DMS53 (cell line): ENCODE measurements at regions not wholly inside any gene's neighbourhood (a gene's known extent, or its start where the extent isn't known, plus 50 kb on each side); places are given as distances from the start of the nearest gene placed in this dataset.

ENCODE experiments used
- DNase-seq: peaks from one replicate; lab custom pipeline; 2025; lab: John Stamatoyannopoulos, UW

DNA sequence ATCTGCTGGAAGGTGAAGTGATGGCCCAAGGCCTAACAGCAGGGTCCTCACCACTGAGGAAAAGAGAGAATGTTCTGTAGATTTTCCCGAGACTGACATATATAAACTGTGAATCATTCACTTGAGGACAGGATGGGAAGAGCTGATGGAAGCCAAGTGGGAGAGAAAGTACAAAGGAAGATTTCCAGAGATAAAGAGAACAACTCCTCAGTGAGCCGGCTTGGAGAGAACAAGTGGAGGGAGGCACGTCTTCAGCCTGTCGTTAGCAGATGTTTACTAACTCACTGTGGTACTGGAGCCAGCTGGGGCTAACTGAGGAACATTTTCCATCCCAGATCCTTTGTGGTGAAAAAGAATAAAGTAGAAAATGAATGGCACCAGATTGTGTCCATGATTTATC, 552.9 kb upstream of the TNP1 start:
- no peak for DNase-seq

DNA sequence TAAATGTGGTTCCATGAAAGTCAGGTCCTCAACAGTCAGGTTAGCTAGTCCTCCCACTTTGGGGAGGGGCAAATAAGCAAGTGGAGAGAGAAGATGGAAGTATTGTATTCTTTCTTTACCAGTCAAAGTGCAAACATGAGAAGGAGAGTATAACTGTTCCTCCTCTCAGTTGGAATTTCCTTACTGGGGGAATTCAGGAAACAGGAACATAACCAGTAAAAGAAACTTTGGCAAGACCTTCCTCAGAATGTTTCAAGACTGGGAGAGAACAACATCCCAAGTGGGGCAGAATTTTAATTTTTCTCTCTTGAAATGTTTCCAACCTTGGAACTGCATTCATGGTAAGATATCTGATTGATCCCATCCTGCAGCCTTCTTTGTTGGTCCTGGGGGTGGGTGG, 552.4 kb upstream of the TNP1 start:
- DNase-seq: no peak

DNA sequence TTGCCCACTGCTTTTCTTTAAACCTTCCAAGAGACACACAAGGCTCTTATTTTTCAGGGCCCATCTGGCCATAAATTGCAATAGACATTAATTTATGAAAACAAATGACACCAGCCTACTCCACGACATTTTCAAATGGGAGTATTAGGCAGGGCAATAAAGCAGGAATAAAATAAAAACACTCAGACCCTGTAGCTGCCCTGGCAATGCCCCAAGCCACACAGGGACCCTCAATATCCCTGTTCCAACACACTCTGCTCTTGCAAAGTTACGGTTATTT, 550.8 kb upstream of the TNP1 start:
- no peak for DNase-seq

DNA sequence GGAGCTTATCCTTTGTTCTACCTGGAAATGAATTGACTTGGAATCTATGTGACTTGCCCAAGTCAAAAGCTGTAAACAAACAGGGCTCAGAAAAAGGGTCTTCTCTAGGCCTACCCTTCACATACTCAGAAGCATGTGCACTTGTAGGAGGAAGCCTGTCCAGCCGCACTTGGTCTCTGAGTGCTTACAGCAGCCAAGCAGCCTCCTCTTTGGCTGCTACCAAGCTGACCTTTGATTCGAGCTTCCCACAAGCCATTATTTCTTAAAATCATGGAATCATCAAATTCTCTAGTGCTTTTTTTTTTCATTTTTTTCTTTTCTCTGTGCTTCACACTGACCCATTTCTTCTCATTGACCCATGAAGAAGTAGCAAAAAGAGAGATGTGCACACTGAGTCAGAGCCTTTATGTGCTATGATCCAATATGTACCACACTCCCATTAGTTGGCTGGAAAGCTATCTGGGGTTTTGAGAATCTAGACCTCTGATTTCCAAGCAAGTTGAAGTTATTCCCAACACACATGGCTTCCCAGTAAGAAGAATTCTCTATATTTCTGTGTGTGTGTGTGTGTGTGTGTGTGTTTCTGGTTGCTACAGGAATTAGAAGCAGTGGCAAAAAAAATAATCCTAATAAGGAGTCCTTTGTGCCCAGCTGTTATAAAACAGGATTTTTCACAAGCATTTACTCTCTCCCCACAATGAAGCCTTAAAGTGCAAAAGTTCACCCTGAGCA, 550.3 kb upstream of the TNP1 start:
- DNase-seq: no peak

DNA sequence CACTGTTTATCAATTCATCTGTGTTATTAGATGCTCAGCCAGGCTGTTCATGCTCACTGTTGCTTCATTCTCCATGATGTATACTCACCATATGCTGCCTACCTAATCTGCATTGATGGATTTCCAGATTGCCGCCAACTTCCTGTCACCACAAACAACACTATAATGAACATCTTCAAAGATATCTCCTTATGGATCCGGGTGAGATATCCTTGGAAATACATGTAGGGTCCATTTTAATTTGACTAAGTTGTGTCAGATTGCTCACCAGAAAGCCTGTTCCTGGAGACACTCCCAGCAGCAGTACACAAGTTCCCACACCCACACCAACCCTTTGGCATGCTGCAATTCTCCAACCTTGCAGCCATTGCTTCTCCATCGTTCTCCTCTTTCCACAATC, 547.5 kb upstream of the TNP1 start:
- DNase-seq: no peak

DNA sequence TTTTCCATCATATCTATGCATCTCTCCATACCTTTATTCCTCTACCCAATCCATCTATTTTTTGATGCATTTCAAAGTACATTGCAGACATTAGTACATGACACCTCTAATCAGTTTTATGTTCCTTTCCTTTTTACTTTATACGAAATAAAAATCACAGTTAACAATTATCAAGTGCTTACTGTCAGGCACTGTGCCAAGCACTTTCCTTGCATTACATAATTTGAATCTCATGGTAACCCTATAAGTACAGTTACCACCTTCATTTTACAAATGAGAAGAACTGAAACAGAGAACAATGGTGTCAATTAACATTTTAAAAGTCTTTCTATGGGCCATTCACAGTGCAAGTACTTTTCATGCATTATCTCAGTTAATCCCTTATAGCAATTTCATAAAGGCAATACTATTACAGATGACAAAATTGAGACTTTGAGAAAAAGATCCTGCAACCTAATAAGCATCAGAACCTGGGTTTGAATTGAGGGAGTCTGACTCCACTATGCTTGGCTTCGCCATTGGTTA, 544.4 kb upstream of the TNP1 start:
- no peak for DNase-seq

DNA sequence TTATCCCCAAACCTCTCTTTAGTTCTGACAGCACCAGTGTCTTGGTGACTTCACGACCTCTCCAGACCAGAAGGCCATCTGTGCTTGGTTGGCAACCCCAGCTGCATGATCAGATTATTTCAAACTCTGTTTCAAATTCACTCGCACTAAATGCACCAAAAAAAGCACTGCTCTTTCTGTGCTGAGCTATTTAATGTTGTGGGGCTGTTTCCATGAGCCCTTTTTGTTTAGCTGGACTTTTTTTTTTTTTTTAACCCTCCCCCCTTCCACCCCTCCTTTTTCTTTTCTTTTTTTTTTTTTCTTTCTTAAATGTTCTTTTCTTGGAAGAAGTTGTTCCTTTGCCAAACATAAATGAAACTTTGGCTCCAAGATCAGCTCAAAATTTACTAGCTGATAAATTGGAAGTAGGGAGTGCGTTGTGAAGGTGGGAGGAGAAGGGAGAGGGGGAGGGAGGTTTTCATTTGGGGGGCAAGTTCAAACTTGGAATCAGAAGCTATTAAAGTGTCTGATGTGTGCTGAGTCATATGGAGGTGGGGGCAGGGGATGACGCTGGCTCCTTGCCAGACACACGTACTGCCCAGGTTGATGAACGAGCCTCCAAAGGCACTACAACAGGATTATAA, 543.0 kb upstream of the TNP1 start:
- peak; percentile 1 for DNase-seq

DNA sequence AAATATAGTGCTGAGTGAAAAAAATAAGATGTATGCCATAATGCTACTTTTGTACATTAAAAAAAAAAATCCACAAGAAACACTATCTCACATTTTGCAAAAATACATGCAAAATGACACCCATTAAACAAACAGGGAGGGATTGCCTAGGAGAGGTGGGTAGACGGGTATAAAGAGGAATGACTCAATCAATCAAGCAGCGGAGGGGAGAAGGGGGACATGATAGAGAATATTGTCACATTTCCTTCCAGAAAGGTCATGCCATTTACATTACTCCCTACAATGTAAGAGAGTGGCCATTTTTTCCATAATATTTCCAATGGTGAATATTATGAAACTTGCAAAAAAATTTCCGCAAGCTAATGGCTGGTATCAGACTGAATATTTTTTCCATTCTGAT, 542.3 kb upstream of the TNP1 start:
- no peak for DNase-seq

DNA sequence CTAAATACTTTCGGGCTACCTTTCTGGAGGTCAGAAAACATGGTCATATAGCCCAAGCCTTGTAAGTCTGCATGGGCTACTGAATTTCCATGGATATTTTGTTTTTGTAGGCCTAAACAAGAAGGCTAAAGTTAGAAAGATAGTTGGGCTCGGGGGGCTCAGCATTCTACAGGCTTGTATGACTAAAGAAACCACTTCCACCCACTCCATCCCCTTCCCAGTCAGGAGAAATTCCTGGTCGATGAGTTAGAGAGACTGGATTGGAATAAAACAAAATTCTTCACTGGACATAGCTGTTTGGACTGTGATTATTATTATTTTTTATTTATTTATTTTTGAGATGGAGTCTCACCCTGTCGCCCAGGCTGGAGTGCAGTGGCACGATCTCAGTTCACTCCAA, 539.4 kb upstream of the TNP1 start:
- DNase-seq: no peak

DNA sequence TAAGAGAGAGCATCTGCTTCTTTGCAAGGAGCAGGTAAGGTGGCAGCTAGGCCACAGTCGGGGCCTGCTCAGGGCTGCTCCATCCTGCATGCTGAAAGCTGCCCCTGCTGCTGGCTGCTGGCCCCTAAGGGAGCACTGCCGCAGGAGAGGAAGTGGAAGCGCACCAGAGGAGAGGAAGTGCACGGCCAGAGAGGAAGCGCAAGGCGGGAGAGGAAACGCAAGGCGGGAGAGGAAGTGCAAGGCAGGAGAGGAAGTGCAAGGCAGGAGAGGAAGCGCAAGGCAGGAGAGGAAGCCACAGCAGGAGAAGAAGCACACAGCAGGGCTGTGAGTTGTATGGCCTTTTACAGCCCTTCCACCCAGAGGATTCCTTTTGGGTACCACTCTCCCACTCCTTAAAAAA, 539.0 kb upstream of the TNP1 start:
- no peak for DNase-seq

DNA sequence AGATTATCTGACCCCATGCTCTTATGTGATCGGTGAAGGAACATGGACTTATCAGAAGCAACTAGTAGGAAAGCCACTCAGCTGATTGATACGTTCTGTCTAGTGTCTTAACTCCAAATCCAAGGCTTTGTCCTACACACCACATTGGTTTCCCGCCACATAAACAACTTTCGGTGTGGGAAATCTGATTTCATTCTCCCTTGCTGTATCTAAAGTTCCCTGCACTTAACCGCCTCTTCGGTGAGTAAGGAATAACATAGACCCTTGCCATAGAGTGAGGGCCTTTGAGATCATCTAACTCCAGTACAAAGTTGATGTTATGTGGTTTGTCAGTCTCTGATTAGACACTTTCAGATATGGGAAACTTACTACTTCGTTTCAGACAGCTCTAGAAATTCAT, 538.2 kb upstream of the TNP1 start:
- DNase-seq: no peak

DNA sequence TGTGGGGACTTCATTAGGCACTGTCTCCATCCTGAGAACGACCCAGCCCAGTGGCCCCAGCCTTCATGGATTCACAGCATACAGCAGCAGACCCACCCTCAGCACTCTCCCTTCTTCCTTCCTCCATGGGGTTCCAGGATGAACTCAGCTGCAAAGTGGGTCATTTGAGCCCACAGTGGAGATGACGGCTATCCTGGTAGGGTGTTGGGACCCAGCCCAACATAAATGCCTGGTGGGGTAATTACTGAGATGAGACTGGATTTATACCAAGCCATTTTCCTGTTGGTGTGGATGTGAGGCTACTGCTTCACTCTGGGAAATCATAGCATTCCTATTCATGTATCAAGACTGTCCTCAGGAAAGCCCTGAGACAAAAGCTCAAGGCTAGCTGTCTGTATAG, 536.7 kb upstream of the TNP1 start:
- no peak for DNase-seq

DNA sequence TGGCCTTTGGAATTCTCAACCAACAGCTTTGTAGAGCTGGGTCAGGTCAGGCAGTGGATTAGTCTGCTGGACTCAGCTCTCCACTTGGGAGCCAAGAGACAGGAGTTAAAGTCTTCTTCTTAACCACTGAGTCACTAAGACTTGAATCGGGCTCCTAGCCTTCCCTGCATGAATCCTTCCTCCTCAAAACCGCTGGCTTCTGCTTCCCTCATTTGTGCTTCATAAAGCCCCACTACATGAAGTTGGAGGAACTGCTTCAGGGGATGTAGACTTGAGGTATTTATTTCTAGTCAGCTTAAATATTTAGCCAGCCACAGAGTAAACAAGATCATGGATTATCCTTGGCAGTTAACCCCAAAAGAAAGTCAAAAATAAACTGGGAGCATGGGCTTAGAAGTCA, 536.3 kb upstream of the TNP1 start:
- no peak for DNase-seq

DNA sequence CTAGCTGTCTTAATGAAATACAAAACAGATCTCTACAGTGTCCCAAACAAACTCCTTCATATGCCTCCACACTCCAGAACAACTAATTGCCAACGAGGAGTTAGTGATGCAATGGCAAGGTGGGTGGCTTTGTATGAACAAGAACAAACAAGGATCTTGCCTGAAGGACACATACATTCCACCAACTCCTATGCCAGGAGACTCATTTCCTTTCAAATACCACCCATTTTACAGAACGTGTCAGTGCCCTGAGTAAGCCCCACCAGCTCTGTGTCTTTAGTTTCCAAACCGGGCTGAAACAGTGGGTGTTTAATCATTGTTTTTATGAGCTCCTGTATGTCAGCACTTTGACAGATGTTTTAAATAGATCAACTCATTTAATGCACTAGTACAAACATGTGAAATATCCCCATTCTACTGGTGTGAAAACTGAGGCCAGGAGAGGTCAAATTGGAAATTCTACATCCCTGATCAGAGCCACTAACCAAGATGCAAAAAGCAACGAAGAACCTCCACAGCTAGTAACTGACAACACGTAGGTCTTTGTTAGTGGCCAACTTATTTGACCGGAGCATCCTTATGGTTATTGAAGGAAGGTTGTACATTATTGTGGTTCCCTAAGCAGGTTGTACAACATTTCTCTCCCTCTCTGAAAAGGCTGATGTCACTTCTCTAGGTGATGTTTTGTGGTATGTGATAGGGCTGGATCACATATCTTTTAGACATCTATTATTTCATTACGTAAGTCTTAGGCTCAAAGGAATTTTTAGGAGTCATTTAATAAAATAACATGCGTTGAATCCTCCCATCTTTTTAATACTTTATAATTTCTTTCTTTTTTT, 534.9 kb upstream of the TNP1 start:
- no peak for DNase-seq

DNA sequence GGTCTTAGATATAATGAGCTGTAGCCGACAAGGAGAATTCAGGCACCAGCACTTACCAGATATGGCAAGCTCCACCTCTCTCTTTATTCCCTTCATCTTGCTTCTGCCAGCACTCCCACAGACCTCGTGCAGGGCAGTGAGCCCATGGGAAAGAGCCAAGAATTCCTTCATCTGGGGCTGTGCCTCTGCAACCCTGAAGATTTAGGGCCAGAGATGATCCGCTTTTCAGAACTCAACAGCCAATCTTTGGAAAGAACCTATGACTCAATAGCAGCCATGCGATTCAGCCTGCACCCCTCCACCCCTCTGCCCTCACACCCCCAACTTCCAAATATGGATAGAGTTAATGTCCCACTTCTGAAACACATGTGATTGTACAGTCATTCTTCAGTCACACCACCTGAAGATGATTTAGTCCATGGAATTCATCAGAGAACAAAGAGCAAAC, 533.7 kb upstream of the TNP1 start:
- DNase-seq: no peak

DNA sequence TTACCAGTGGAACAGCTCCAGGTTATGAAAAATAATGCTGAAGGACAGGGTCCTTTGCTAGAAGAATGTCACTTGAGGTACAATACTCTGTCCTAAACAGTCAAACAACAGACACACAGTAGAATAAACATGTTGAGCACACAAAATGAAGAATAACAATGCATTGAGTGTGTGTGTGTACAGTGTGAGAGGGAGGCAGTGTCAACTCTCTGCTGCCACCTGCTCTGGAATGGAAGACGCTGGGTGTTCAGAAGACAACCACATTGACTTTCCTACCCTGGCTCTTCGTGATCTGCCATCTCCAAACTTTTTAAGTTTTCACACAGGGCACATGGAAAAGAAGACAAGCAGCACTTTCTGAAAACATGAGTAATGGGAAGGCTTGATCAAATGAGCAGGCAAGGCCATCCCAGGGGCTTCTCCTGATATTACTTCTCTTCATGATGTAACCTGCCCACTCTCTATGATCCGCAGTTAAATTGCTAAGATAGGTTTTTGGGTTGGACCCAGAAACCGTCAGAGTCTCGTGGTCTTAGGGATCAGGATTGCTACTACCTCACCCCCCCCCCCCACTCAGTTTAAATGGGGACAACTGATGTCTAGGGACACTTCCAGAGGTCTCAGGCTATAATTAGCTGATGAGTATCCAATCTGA, 533.2 kb upstream of the TNP1 start:
- peak; percentile 42 for DNase-seq

DNA sequence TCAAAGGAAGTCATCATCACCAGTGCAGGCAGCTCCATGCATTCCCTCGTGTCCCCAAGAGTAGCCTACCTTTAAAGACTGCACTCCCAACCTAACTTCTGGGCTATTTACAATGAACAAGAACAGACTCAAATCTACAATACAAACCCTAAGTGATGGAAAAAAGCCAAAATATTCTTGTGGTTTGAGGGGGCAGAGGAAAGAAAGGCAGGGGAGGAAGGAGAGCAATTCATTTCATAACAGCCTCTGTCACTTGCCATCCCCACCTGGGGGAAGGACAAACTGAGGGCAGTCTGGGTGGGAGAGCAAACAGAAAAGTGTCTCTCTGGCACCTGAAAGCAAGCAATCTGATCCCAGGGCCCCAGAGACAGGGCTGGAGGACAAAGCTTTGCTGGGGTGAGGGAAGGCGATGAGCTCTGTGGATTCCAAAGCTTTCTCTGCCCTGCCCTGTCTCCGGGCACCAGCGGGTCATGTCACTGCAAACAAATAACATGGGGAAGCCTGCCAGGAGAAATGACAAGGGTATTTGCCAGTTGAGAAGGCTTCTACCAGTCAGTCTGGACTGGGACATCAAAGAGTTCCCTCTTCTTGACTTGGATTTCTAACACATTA, 528.0 kb upstream of the TNP1 start:
- DNase-seq: peak; percentile 36

DNA sequence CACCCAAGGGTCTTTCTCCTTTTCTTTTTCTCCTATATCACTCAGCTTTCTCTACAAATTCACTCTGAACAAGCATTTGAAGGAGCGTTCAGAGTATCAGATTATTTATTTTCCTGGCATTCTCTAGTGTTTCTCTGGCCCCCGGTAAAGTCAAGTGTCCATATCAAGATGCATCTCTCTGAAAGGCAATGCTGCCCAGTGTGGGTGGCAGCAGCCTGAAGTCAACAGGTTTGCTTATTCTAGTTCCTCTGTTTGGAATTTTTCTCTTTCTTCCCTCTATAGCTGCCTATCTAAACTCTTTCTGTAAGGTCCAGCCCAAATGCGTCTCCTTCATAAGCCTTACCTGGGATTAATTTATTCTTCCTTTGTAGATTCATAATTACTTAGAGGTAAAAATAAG, 526.2 kb upstream of the TNP1 start:
- DNase-seq: peak; percentile 33

DNA sequence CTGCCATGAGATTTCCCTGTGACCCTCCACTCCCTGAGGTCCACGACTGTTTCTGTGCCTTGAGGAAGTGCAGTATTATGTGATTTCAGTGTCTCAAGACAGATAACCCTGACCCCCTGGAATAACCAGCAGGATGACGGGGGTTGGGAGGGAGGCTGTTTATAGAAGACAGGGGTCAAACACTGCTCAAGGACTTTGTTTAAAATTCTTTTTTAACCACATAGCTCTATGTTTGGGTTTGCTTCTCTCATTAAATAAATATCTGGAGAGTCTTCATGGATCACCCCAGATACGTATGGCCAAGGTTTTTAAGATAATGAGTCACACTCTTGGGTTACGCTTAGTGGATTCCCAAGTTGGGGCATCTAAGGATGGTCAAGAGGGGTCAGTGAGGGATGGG, 523.8 kb upstream of the TNP1 start:
- no peak for DNase-seq

DNA sequence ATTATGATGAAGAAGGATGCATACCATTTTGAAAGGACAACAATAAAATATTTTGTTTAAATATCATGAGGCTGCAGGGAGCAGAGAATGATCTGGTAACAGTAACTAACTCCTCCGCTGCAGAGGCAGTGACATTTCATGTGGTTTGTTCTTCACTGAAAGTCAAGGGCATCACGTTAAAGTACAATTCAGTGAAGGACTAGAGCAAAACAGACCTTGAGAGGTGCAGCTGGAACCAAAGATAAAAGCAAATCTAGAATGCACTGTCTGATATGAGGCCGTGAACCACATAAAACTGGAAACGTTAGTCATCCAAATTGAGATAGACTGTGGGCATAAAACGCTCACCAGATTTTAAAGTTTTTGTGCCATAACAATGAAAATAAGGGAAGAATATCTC, 522.9 kb upstream of the TNP1 start:
- no peak for DNase-seq

DNA sequence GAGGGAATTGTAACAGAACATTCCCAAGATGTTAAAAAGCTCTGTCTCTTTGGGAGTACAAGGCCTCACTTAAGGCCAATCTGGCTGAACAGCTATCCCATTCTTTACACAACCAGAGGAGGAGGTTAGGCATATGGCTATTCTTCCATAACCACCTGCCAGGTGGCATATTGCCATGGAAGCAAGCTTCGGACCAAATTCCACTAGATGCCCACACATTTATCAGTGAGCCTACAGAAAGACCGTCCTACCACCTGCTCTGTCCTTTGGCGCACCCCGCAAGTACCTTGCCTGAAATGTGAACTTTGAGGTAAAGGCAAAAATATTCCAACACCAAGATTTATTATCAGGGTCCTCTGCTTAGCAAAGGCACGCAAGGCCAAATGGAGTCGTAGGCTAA, 519.9 kb upstream of the TNP1 start:
- no peak for DNase-seq

DNA sequence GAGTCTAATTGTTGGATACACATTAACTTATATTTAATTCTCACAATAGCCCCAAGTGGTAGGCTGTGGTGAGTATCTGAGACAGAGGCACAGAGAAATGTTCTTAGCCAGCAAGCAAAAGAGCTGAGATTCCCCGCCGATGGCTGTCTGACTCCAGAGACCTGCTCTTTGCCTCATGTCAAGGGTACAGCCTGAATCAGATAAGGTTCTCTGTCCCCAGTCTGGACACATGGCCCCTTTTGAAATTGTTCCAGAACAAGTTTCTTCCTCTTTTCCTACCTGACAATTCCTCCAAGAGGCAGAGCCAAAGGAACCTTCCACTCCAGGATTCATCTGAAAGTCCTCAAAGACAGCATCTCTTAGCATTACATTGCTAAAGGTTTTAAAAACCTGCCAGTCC, 512.9 kb upstream of the TNP1 start:
- DNase-seq: no peak
